ENCODE measurements at regions not wholly inside any gene's neighbourhood (a gene's known extent, or its start where the extent isn't known, plus 50 kb on each side); places are given as distances from the start of the nearest gene placed in this dataset.

DNA sequence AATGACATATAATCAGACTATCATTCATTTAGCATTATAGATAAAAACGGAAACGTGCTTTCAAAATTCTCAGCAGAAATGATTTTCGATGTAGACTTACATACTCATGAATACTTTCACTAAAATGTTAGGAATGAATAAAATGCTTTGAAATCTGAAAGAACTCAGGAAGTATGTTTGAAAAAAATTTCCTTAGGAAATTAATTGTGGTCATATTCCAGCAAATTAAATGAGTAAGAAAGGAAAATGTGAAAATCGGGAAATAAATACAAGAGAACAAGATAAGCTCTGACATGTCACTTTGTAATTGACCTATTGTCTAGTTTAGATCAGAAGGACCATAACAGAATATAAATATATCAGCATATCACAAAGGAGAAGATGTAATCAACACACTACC is 981.0 kb upstream of the CDH2 start:
- no peaks in the 10 kb centered on the region for H3K27me3 Mint-ChIP-seq
- Histone ChIP-seq H3K9me3 (ENCODE audit: control extremely low read depth in 1 of 3, control insufficient read depth in 2 of 3, insufficient read depth in 1 of 3, low read length in 2 of 3) (no peaks in the 10 kb centered on the region), H3K27me3 (replicated peaks in 1 of 4; ENCODE audit: control extremely low read depth in 1 of 4, control insufficient read depth in 3 of 4, insufficient read depth in 4 of 4, low read length in 3 of 4) (no peaks in the 10 kb centered on the region), H3K27ac (ENCODE audit: low read length in 2 of 2) (no peak overlapping the region), H3K9ac (ENCODE audit: low read length) (no peak overlapping the region), H3K4me1 (ENCODE audit: control insufficient read depth in 2 of 2, insufficient read depth in 2 of 2, low read length in 2 of 2) (no peaks in the 10 kb centered on the region), H3K4me3 (ENCODE audit: control extremely low read depth in 1 of 5, extremely low read depth in 1 of 5, insufficient read depth in 1 of 5, low read depth in 2 of 5, low read length in 4 of 5) (no peak overlapping the region), H3K36me3 (replicated peaks in 1 of 2; ENCODE audit: control extremely low read depth in 1 of 2, control insufficient read depth in 1 of 2, extremely low read depth in 1 of 2, insufficient read depth in 2 of 2, low read length in 1 of 2) (no peaks in the 10 kb centered on the region), H3K79me2 (ENCODE audit: control insufficient read depth, insufficient read depth, low read length) (no peaks in the 10 kb centered on the region), H4K20me1 (ENCODE audit: control insufficient read depth, insufficient read depth, low read length, poor library complexity, severe bottlenecking) (no peaks in the 10 kb centered on the region), H2AFZ (ENCODE audit: insufficient read depth, low read depth, low read length, poor library complexity, severe bottlenecking) (no peak overlapping the region), H3K4me2 (replicated peaks; ENCODE audit: low read depth, low read length, poor library complexity, severe bottlenecking) (no peak overlapping the region)
- DNase-seq (no peak), ATAC-seq (ENCODE audit: low read depth) (no peak)
- H3K27ac Mint-ChIP-seq = no peak overlapping the region
- TF ChIP-seq EZH2 (IDR thresholded peaks at IDR 0.05; ENCODE audit: borderline replicate concordance, insufficient read depth, low read depth, low read length, poor library complexity, severe bottlenecking) = no peak
- TF ChIP-seq, protein P1, sequence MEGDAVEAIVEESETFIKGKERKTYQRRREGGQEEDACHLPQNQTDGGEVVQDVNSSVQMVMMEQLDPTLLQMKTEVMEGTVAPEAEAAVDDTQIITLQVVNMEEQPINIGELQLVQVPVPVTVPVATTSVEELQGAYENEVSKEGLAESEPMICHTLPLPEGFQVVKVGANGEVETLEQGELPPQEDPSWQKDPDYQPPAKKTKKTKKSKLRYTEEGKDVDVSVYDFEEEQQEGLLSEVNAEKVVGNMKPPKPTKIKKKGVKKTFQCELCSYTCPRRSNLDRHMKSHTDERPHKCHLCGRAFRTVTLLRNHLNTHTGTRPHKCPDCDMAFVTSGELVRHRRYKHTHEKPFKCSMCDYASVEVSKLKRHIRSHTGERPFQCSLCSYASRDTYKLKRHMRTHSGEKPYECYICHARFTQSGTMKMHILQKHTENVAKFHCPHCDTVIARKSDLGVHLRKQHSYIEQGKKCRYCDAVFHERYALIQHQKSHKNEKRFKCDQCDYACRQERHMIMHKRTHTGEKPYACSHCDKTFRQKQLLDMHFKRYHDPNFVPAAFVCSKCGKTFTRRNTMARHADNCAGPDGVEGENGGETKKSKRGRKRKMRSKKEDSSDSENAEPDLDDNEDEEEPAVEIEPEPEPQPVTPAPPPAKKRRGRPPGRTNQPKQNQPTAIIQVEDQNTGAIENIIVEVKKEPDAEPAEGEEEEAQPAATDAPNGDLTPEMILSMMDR (IDR thresholded peaks at IDR 0.05) = no peak
- intact Hi-C loops (cut with micrococcal nuclease) = no loop called here
- peaks cover 5% of the 10 kb centered on the region for H3K9me3 Mint-ChIP-seq (ENCODE audit: insufficient read depth)
- no peak overlapping the region for H3K4me3 Mint-ChIP-seq
- CTCF ChIA-PET = no interaction called here
- POLR2A ChIA-PET = no interaction called here
- WGBS (ENCODE audit: insufficient coverage) = no CpG with 5 or more reads among the region's 4 CpGs
- H3K4me1 Mint-ChIP-seq = no peaks in the 10 kb centered on the region

DNA sequence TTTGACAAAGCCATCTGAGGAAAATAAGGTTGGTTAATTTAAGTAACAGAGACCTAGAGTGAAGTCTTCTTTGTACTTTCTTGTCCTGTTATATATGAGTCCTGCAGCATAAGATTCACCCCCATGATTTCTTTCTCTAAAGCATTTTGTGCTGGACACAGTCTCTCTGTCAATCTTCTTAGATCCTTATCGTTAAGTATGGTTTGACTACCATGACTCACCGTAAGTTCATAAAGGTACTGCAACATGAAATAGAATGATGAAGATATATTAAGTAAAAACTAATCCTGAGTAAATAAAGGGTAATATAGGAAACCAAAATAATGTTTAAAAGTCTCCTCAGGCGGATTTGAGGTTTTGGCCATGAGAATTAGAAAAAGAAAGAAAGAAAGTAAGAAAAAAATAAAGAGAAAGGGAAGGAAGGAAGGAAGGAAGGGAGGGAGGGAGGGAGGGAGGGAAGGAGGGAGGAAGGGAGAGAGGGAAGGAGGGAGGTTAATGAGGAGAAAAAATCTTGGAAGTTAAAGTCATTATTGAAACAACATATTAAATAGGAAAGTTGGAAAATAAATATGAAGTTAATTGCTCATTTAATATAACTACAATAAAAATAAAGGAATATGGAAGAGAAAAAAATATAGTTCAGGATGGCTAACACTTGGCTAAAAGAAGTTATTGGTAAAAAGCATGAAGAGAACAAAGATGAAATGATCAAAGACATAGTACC is 980.3 kb upstream of the CDH2 start:
- Mint-ChIP-seq H3K4me1 (no peaks in the 10 kb centered on the region), H3K27me3 (no peaks in the 10 kb centered on the region), H3K27ac (no peak overlapping the region), H3K9me3 (ENCODE audit: insufficient read depth) (peaks cover 5% of the 10 kb centered on the region), H3K4me3 (no peak overlapping the region)
- Histone ChIP-seq H3K79me2 (ENCODE audit: control insufficient read depth, insufficient read depth, low read length) (no peaks in the 10 kb centered on the region), H4K20me1 (ENCODE audit: control insufficient read depth, insufficient read depth, low read length, poor library complexity, severe bottlenecking) (no peaks in the 10 kb centered on the region), H3K4me1 (ENCODE audit: control insufficient read depth in 2 of 2, insufficient read depth in 2 of 2, low read length in 2 of 2) (no peaks in the 10 kb centered on the region), H2AFZ (ENCODE audit: insufficient read depth, low read depth, low read length, poor library complexity, severe bottlenecking) (no peak overlapping the region), H3K9ac (ENCODE audit: low read length) (no peak overlapping the region), H3K9me3 (ENCODE audit: control extremely low read depth in 1 of 3, control insufficient read depth in 2 of 3, insufficient read depth in 1 of 3, low read length in 2 of 3) (no peaks in the 10 kb centered on the region), H3K4me3 (ENCODE audit: control extremely low read depth in 1 of 5, extremely low read depth in 1 of 5, insufficient read depth in 1 of 5, low read depth in 2 of 5, low read length in 4 of 5) (no peak overlapping the region), H3K27me3 (replicated peaks in 1 of 4; ENCODE audit: control extremely low read depth in 1 of 4, control insufficient read depth in 3 of 4, insufficient read depth in 4 of 4, low read length in 3 of 4) (no peaks in the 10 kb centered on the region), H3K4me2 (replicated peaks; ENCODE audit: low read depth, low read length, poor library complexity, severe bottlenecking) (no peak overlapping the region), H3K27ac (ENCODE audit: low read length in 2 of 2) (no peak overlapping the region), H3K36me3 (replicated peaks in 1 of 2; ENCODE audit: control extremely low read depth in 1 of 2, control insufficient read depth in 1 of 2, extremely low read depth in 1 of 2, insufficient read depth in 2 of 2, low read length in 1 of 2) (no peaks in the 10 kb centered on the region)
- 82% methylated on average over 1 of the region's 3 CpGs for WGBS (ENCODE audit: insufficient coverage)
- intact Hi-C loops (cut with micrococcal nuclease) = no loop called here
- ChIA-PET CTCF (no interaction called here), POLR2A (no interaction called here)
- no peak for ATAC-seq (ENCODE audit: low read depth)
- DNase-seq = no peak
- TF ChIP-seq EZH2 (IDR thresholded peaks at IDR 0.05; ENCODE audit: borderline replicate concordance, insufficient read depth, low read depth, low read length, poor library complexity, severe bottlenecking) = no peak
- TF ChIP-seq, protein P1 (IDR thresholded peaks at IDR 0.05) = no peak

Measured in B cell (primary cell).